H9 (cell line): ENCODE measurements at regions not wholly inside any gene's neighbourhood (a gene's known extent, or its start where the extent isn't known, plus 50 kb on each side); places are given as distances from the start of the nearest gene placed in this dataset.

Source experiments
- DNase-seq: peaks from one replicate; pipeline ENCODE4 v3.0.0-alpha.2; 2017
- H2AFZ ChIP-seq: one replicate; pipeline ENCODE4 v1.6.1; 2013; ENCODE audit warnings: mild to moderate bottlenecking, low read length, control low read depth, moderate library complexity
- H2AK5ac ChIP-seq: 2 replicates; pipeline ENCODE4 v1.6.1; 2013; ENCODE audit warnings: low read length, control low read depth, mixed read lengths; ENCODE audit not compliant: insufficient read length
- H2BK120ac ChIP-seq: one replicate; pipeline ENCODE4 v1.6.1; 2013; ENCODE audit warnings: low read depth, mild to moderate bottlenecking, low read length, control low read depth, inconsistent platforms; ENCODE audit not compliant: poor library complexity, severe bottlenecking
- H2BK12ac ChIP-seq: 2 replicates; pipeline ENCODE4 v1.6.1; 2013; ENCODE audit warnings: low read length, control low read depth, mixed read lengths, low read depth; ENCODE audit not compliant: insufficient read length
- H2BK15ac ChIP-seq: 2 replicates; pipeline ENCODE4 v1.6.1; 2013; ENCODE audit warnings: low read depth, low read length, control low read depth
- H2BK20ac ChIP-seq: one replicate; pipeline ENCODE4 v1.6.1; 2013; ENCODE audit warnings: low read depth, mild to moderate bottlenecking, low read length, control low read depth, inconsistent platforms; ENCODE audit not compliant: poor library complexity, severe bottlenecking
- H2BK5ac ChIP-seq: 2 replicates; pipeline ENCODE4 v1.6.1; 2013; ENCODE audit warnings: low read length, control low read depth, mixed read lengths; ENCODE audit not compliant: insufficient read length
- H3K14ac ChIP-seq: 2 replicates; pipeline ENCODE4 v1.6.1; 2013; ENCODE audit warnings: low read length, control low read depth; ENCODE audit not compliant: insufficient read depth
- H3K18ac ChIP-seq: 2 replicates; pipeline ENCODE4 v1.6.1; 2013; ENCODE audit warnings: low read depth, mild to moderate bottlenecking, mixed read lengths, low read length, control low read depth; ENCODE audit not compliant: insufficient read length
- H3K23ac ChIP-seq: 2 replicates; pipeline ENCODE4 v1.6.1; 2013; ENCODE audit warnings: low read length, control low read depth, mixed read lengths, low read depth; ENCODE audit not compliant: insufficient read length
- H3K23me2 ChIP-seq: 2 replicates; pipeline ENCODE4 v1.6.1; 2013; ENCODE audit warnings: low read depth, mild to moderate bottlenecking, mixed read lengths, low read length, control low read depth; ENCODE audit not compliant: insufficient read length, poor library complexity, severe bottlenecking
- H3K27ac ChIP-seq: 2 replicates; pipeline ENCODE4 v1.5.1; 2013; ENCODE audit warnings: low read length, control low read depth, mixed read lengths, low read depth; ENCODE audit not compliant: insufficient read length
- H3K27me3 ChIP-seq: 2 replicates; pipeline ENCODE4 v1.6.1; 2013; ENCODE audit warnings: low read length, control low read depth, inconsistent platforms; ENCODE audit not compliant: insufficient read depth
- H3K4ac ChIP-seq: 2 replicates; pipeline ENCODE4 v1.6.1; 2013; ENCODE audit warnings: low read depth, mild to moderate bottlenecking, control low read depth, inconsistent platforms, low read length, moderate library complexity
- H3K4me1 ChIP-seq: 2 replicates; pipeline ENCODE4 v1.6.1; 2013; ENCODE audit warnings: low read length, control low read depth, inconsistent platforms; ENCODE audit not compliant: insufficient read depth
- H3K4me2 ChIP-seq: 2 replicates; pipeline ENCODE4 v1.6.1; 2013; ENCODE audit warnings: low read length, control low read depth, mixed read lengths; ENCODE audit not compliant: insufficient read length, insufficient read depth
- H3K56ac ChIP-seq: 2 replicates; pipeline ENCODE4 v1.6.1; 2013; ENCODE audit warnings: low read depth, mild to moderate bottlenecking, mixed read lengths, low read length, control low read depth; ENCODE audit not compliant: insufficient read length
- H3K79me1 ChIP-seq: 2 replicates; pipeline ENCODE4 v1.6.1; 2013; ENCODE audit warnings: low read depth, mild to moderate bottlenecking, moderate library complexity, low read length, control low read depth, inconsistent platforms; ENCODE audit not compliant: insufficient read depth, poor library complexity, severe bottlenecking
- H3K79me2 ChIP-seq: 2 replicates; pipeline ENCODE4 v1.6.1; 2013; ENCODE audit warnings: low read length, control low read depth, inconsistent platforms; ENCODE audit not compliant: insufficient read depth
- H3K9ac ChIP-seq: 2 replicates; pipeline ENCODE4 v1.6.1; 2013; ENCODE audit warnings: low read length, control low read depth, mixed read lengths; ENCODE audit not compliant: insufficient read length; ENCODE audit errors: extremely low read depth
- H3K9me3 ChIP-seq: one replicate; pipeline ENCODE4 v1.6.1; 2013; ENCODE audit warnings: low read depth, low read length, inconsistent platforms; ENCODE audit not compliant: control insufficient read depth
- H3T11ph ChIP-seq: one replicate; pipeline ENCODE4 v1.6.1; 2013; ENCODE audit warnings: mild to moderate bottlenecking, low read length, control low read depth, inconsistent platforms
- H4K20me1 ChIP-seq: one replicate; pipeline ENCODE4 v1.6.1; 2013; ENCODE audit not compliant: control insufficient read depth, insufficient read length, insufficient read depth
- H4K5ac ChIP-seq: 2 replicates; pipeline ENCODE4 v1.6.1; 2013; ENCODE audit warnings: low read depth, mild to moderate bottlenecking, mixed read lengths, low read length, control low read depth; ENCODE audit not compliant: insufficient read length
- H4K8ac ChIP-seq: replicated peaks from 2 replicates; pipeline ENCODE4 v1.6.1; 2013; ENCODE audit warnings: low read length, control low read depth, mixed read lengths, low read depth; ENCODE audit not compliant: insufficient read length
- H4K91ac ChIP-seq: 2 replicates; pipeline ENCODE4 v1.6.1; 2013; ENCODE audit warnings: low read depth, mild to moderate bottlenecking, moderate library complexity, mixed read lengths, low read length, control low read depth; ENCODE audit not compliant: insufficient read length
- H3K27ac Mint-ChIP-seq, 3 experiments: 2 replicates in 2 of 3; 3 replicates in 1 of 3; pipeline ENCODE4 v1.8.0; 2020 to 2021; ENCODE audit warnings: mixed read lengths in 3 of 3, mild to moderate bottlenecking in 1 of 3, moderate library complexity in 1 of 3
- H3K27me3 Mint-ChIP-seq: 2 replicates; pipeline ENCODE4 v1.8.0; 2021; ENCODE audit warnings: low read depth, mild to moderate bottlenecking, moderate library complexity, mixed read lengths
- H3K36me3 Mint-ChIP-seq, 3 experiments: 2 replicates in 2 of 3; 3 replicates in 1 of 3; pipeline ENCODE4 v1.8.0; 2020 to 2021; ENCODE audit warnings: low read depth in 3 of 3, mixed read lengths in 3 of 3; ENCODE audit not compliant: insufficient read depth in 1 of 3
- H3K4me1 Mint-ChIP-seq, 2 experiments: 2 replicates each; pipeline ENCODE4 v1.8.0; 2020; ENCODE audit warnings: mixed read lengths in 2 of 2
- H3K4me3 Mint-ChIP-seq, 2 experiments: 2 replicates in 1 of 2; 3 replicates in 1 of 2; pipeline ENCODE4 v1.8.0; 2020 to 2021; ENCODE audit warnings: mild to moderate bottlenecking in 2 of 2, mixed read lengths in 2 of 2, moderate library complexity in 1 of 2
- H3K9me3 Mint-ChIP-seq, 2 experiments: 2 replicates in 1 of 2; 3 replicates in 1 of 2; pipeline ENCODE4 v1.8.0; 2020; ENCODE audit warnings: mild to moderate bottlenecking in 2 of 2, mixed read lengths in 2 of 2, moderate library complexity in 1 of 2
- whole genome bisulfite sequencing: extraction: QIAGEN DNeasy Blood & Tissue Kit; methylation state at CpG from one replicate; pipeline ENCODE4 v1.1.7; 2013; ENCODE audit warnings: missing lambda C conversion rate, low lambda C conversion rate, mixed read lengths; ENCODE audit not compliant: insufficient read length; ENCODE audit errors: extremely low coverage; 5-methylcytosine and 5-hydroxymethylcytosine counted together
- TF ChIP-seq, protein P1 (sequence below): fragments of 200-600 bp; sonication (generic); conservative IDR thresholded peaks from 3 replicates; pipeline ENCODE4 v1.8.0; 2021; ENCODE audit warnings: antibody characterized with exemption, mild to moderate bottlenecking

DNA sequence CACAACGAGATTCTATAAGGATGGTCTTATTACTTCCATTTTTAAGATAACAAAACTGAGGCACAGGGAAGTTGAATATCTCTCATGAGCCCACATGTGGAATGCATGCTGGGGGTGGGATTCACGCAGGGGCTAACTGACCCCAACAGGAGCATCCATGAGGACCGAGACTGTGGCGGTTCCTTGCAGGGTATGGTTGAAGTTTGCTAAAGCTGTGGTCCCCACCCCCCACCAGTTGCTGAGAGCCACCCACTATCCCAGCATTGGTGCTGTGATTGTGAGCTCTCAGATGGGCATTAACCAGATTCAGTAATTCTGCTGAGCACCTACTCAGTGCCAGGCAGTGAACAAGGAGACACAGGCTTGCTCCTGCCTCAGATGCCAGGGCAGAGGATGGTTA, 116.0 kb upstream of the TEX51 start:
- Histone ChIP-seq H2BK20ac (no peak overlapping the region), H4K20me1 (no peaks in the 10 kb centered on the region), H2AK5ac (no peak overlapping the region), H3K9ac (no peak overlapping the region), H2BK5ac (no peak overlapping the region), H2BK15ac (no peak overlapping the region), H3K9me3 (no peaks in the 10 kb centered on the region), H3K14ac (no peak overlapping the region), H3K23ac (no peak overlapping the region), H3K4ac (no peak overlapping the region), H2BK12ac (no peak overlapping the region), H3T11ph (no peak overlapping the region), H3K4me2 (no peak overlapping the region), H3K4me1 (no peaks in the 10 kb centered on the region), H3K79me2 (no peaks in the 10 kb centered on the region), H3K56ac (no peak overlapping the region), H3K23me2 (no peaks in the 10 kb centered on the region), H3K79me1 (no peaks in the 10 kb centered on the region), H2AFZ (no peak overlapping the region), H4K5ac (no peak overlapping the region), H2BK120ac (no peak overlapping the region), H4K8ac (no peak overlapping the region), H3K27me3 (no peaks in the 10 kb centered on the region), H4K91ac (no peak overlapping the region), H3K18ac (no peak overlapping the region), H3K27ac (no peak overlapping the region)
- no peak overlapping the region for H3K27ac Mint-ChIP-seq
- H3K4me3 Mint-ChIP-seq: no peak overlapping the region
- peaks cover 10% of the 10 kb centered on the region for H3K27me3 Mint-ChIP-seq
- TF ChIP-seq, protein P1, sequence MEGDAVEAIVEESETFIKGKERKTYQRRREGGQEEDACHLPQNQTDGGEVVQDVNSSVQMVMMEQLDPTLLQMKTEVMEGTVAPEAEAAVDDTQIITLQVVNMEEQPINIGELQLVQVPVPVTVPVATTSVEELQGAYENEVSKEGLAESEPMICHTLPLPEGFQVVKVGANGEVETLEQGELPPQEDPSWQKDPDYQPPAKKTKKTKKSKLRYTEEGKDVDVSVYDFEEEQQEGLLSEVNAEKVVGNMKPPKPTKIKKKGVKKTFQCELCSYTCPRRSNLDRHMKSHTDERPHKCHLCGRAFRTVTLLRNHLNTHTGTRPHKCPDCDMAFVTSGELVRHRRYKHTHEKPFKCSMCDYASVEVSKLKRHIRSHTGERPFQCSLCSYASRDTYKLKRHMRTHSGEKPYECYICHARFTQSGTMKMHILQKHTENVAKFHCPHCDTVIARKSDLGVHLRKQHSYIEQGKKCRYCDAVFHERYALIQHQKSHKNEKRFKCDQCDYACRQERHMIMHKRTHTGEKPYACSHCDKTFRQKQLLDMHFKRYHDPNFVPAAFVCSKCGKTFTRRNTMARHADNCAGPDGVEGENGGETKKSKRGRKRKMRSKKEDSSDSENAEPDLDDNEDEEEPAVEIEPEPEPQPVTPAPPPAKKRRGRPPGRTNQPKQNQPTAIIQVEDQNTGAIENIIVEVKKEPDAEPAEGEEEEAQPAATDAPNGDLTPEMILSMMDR: no peak
- H3K4me1 Mint-ChIP-seq: peaks cover 8 to 10% of the 10 kb centered on the region in 2 experiments
- no peak for DNase-seq
- WGBS: no CpG with 5 or more reads among the region's 4 CpGs
- peaks cover 0 to 3% of the 10 kb centered on the region in 2 experiments; a peak in 2 of 5 replicates for H3K9me3 Mint-ChIP-seq
- no peaks in the 10 kb centered on the region for H3K36me3 Mint-ChIP-seq
